K562 (cell line): ENCODE measurements at regions not wholly inside any gene's neighbourhood (a gene's known extent, or its start where the extent isn't known, plus 50 kb on each side); places are given as distances from the start of the nearest gene placed in this dataset.

Experiments
- C11orf30 ChIP-seq: fragments of 450-650 bp; IDR thresholded peaks from 2 replicates; pipeline ENCODE4 v1.6.1; 2016; ENCODE audit warnings: low read depth, mild to moderate bottlenecking
- FOXK2 ChIP-seq, 2 experiments: fragments of 450-650 bp; IDR thresholded peaks in 1 of 2; conservative IDR thresholded peaks in 1 of 2; 2 replicates each; pipeline ENCODE4 v1.6.1; 2016; ENCODE audit warnings: low read depth in 2 of 2, mild to moderate bottlenecking in 1 of 2
- HNRNPUL1 ChIP-seq: fragments of 200-400 bp; formaldehyde crosslinking; IDR thresholded peaks from 2 replicates; pipeline ENCODE4 v1.6.1; 2017; ENCODE audit warnings: low read length
- KDM5B ChIP-seq: fragments of 200-600 bp; sonication (generic); IDR thresholded peaks from 2 replicates; pipeline ENCODE4 v1.6.1; 2012; ENCODE audit warnings: low read depth, mild to moderate bottlenecking, moderate library complexity, low read length, control low read depth, inconsistent platforms; ENCODE audit not compliant: insufficient replicate concordance
- NFIC ChIP-seq: fragments of 450-650 bp; IDR thresholded peaks from 2 replicates; pipeline ENCODE4 v1.6.1; 2017; ENCODE audit warnings: mild to moderate bottlenecking, inconsistent platforms
- NR2C2 ChIP-seq, 2 experiments: fragments of 200-800 bp in 1 of 2; sonication (Bioruptor generic) in 1 of 2; sonication (generic) in 1 of 2; formaldehyde crosslinking in 1 of 2; IDR thresholded peaks; 2 replicates each; pipeline versions ENCODE4 v1.6.1 to v1.8.0; 2016 to 2022; ENCODE audit warnings: mild to moderate bottlenecking in 1 of 2, missing compliant biosample characterization in 1 of 2, missing genetic modification characterization in 1 of 2, missing genetic modification reagents in 1 of 2
- NUFIP1 ChIP-seq: fragments of 450-650 bp; IDR thresholded peaks from 2 replicates; pipeline ENCODE4 v1.6.1; 2018; ENCODE audit not compliant: partially characterized antibody
- PCBP2 ChIP-seq: fragments of 200-400 bp; formaldehyde crosslinking; IDR thresholded peaks from 2 replicates; pipeline ENCODE4 v1.6.1; 2018; ENCODE audit warnings: low read length, low read depth, mild to moderate bottlenecking, moderate library complexity; ENCODE audit not compliant: poor library complexity, severe bottlenecking
- RAD51 ChIP-seq: fragments of 450-650 bp; IDR thresholded peaks from 2 replicates; pipeline ENCODE4 v1.7.1; 2016; ENCODE audit warnings: low read depth, mild to moderate bottlenecking, borderline replicate concordance
- RBBP5 ChIP-seq: fragments of 200-600 bp; sonication (generic); IDR thresholded peaks from 2 replicates; pipeline ENCODE4 v1.6.1; 2012; ENCODE audit warnings: borderline replicate concordance, mild to moderate bottlenecking, low read length, control low read depth, inconsistent platforms; ENCODE audit not compliant: insufficient read depth, poor library complexity, severe bottlenecking
- RBFOX2 ChIP-seq: fragments of 200-400 bp; formaldehyde crosslinking; IDR thresholded peaks from 2 replicates; pipeline ENCODE4 v1.6.1; 2017; ENCODE audit warnings: low read depth, mild to moderate bottlenecking, low read length, moderate library complexity
- SMAD2 ChIP-seq: fragments of 150-350 bp; IDR thresholded peaks from 2 replicates; pipeline ENCODE4 v1.6.1; 2014; ENCODE audit warnings: low read depth, mild to moderate bottlenecking, low read length
- ZBED1 ChIP-seq: IDR thresholded peaks from 2 replicates; pipeline ENCODE4 v1.6.1; 2014
- ZNF551 ChIP-seq: fragments of 250-450 bp; sonication (Bioruptor Pico); IDR thresholded peaks from 2 replicates; pipeline ENCODE4 v1.5.0; 2021; ENCODE audit warnings: mild to moderate bottlenecking, moderate library complexity
- ZNF696 ChIP-seq: fragments of 250-450 bp; sonication (Bioruptor Pico); conservative IDR thresholded peaks from 2 replicates; pipeline ENCODE4 v1.4.0; 2020; ENCODE audit warnings: mild to moderate bottlenecking, moderate library complexity
- ZNF79 ChIP-seq: fragments of 250-450 bp; sonication (Bioruptor Pico); IDR thresholded peaks from 2 replicates; pipeline ENCODE4 v1.4.0; 2020; ENCODE audit warnings: low read depth, mild to moderate bottlenecking, moderate library complexity
- TF ChIP-seq, protein P1 (sequence below): fragments of 250-450 bp; sonication (Bioruptor Pico); IDR thresholded peaks from 2 replicates; pipeline ENCODE4 v1.5.0; 2021
- TF ChIP-seq, protein P2 (sequence below): fragments of 250-450 bp; sonication (Bioruptor Pico); IDR thresholded peaks from 2 replicates; pipeline ENCODE4 v1.4.0; 2020; ENCODE audit warnings: mild to moderate bottlenecking, moderate library complexity
- TF ChIP-seq, protein P3 (sequence below): fragments of 450-650 bp; IDR thresholded peaks from 2 replicates; pipeline ENCODE4 v1.6.1; 2016; ENCODE audit warnings: missing biosample characterization, missing genetic modification characterization
- TF ChIP-seq, protein P4 (sequence below): sonication (generic); formaldehyde crosslinking; IDR thresholded peaks from 2 replicates; pipeline ENCODE4 v1.8.0; 2022; ENCODE audit warnings: missing genetic modification reagents, mild to moderate bottlenecking, borderline replicate concordance

DNA sequence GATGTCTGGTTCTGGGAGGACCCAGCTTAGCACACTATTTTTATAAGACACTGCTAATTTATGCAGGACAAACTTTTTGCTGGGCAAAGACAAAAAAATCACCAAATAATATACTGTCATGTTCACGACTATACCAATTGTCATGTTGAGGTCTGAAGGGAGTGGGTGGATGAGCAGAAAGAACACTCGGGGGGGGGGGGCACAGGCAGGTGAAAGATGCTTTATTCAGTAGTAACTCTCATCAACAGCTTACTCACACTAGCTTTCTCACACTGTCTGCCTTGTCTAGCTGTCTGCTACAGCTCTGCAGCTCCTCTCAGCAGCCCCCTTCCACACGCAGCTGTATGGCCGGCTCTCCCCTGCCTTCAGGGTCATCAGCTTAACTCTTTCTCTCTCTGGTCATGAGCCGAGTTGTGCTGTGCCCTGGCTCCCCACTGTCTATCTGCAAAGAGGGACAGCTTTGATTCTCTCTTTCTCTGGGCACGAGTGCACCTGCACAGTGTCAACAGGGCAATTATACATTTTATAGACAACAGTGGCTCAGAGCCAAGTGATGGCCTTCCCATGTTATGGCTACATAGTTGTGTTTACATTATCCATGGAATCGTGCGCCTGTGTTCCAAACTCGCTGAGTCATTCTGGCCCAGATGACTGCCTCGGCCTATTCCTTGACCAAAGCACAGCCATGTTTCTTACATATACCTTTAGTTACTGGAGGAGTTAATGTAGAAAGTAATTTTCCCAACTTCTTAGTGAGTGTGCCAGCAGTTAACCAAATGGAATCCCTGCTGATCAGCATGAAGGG is 187.7 kb upstream of the PRSS16 start (continued):
- TF ChIP-seq, protein P1, sequence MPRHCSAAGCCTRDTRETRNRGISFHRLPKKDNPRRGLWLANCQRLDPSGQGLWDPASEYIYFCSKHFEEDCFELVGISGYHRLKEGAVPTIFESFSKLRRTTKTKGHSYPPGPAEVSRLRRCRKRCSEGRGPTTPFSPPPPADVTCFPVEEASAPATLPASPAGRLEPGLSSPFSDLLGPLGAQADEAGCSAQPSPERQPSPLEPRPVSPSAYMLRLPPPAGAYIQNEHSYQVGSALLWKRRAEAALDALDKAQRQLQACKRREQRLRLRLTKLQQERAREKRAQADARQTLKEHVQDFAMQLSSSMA (CRISPR knock-in tag) = no peak
- TF ChIP-seq ZBED1 (no peak), SMAD2 (no peak), KDM5B (no peak), NUFIP1 (no peak), ZNF79 (CRISPR knock-in tag) (0 out of 2 replicates have a peak, but pooled peaks have one; percentile 51), ZNF696 (CRISPR knock-in tag) (no peak), NR2C2 (CRISPR knock-in tag; IDR thresholded peaks at IDR 0.05) (no peak), NR2C2 (tag; IDR thresholded peaks at IDR 0.05) (peak; percentile 29; the same call in 1 of the 2 replicates), PCBP2 (no peak), RBBP5 (no peak), C11orf30 (peak; percentile 55), ZNF551 (CRISPR knock-in tag) (no peak), HNRNPUL1 (no peak), RBFOX2 (no peak), RAD51 (no peak), FOXK2 (conservative IDR thresholded peaks at IDR 0.05 in 1 of 2, IDR thresholded peaks at IDR 0.05 in 1 of 2; ENCODE audit: low read depth in 2 of 2) (no peak), NFIC (peak; percentile 33; the same call in 1 of the 2 replicates)
- TF ChIP-seq, protein P2, sequence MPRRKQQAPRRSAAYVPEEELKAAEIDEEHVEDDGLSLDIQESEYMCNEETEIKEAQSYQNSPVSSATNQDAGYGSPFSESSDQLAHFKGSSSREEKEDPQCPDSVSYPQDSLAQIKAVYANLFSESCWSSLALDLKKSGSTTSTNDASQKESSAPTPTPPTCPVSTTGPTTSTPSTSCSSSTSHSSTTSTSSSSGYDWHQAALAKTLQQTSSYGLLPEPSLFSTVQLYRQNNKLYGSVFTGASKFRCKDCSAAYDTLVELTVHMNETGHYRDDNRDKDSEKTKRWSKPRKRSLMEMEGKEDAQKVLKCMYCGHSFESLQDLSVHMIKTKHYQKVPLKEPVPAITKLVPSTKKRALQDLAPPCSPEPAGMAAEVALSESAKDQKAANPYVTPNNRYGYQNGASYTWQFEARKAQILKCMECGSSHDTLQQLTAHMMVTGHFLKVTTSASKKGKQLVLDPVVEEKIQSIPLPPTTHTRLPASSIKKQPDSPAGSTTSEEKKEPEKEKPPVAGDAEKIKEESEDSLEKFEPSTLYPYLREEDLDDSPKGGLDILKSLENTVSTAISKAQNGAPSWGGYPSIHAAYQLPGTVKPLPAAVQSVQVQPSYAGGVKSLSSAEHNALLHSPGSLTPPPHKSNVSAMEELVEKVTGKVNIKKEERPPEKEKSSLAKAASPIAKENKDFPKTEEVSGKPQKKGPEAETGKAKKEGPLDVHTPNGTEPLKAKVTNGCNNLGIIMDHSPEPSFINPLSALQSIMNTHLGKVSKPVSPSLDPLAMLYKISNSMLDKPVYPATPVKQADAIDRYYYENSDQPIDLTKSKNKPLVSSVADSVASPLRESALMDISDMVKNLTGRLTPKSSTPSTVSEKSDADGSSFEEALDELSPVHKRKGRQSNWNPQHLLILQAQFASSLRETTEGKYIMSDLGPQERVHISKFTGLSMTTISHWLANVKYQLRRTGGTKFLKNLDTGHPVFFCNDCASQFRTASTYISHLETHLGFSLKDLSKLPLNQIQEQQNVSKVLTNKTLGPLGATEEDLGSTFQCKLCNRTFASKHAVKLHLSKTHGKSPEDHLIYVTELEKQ (CRISPR knock-in tag) = peak; percentile 78; the same call in 1 of the 2 replicates
- TF ChIP-seq, protein P3, sequence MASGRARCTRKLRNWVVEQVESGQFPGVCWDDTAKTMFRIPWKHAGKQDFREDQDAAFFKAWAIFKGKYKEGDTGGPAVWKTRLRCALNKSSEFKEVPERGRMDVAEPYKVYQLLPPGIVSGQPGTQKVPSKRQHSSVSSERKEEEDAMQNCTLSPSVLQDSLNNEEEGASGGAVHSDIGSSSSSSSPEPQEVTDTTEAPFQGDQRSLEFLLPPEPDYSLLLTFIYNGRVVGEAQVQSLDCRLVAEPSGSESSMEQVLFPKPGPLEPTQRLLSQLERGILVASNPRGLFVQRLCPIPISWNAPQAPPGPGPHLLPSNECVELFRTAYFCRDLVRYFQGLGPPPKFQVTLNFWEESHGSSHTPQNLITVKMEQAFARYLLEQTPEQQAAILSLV = peak; percentile 81
- TF ChIP-seq, protein P4, sequence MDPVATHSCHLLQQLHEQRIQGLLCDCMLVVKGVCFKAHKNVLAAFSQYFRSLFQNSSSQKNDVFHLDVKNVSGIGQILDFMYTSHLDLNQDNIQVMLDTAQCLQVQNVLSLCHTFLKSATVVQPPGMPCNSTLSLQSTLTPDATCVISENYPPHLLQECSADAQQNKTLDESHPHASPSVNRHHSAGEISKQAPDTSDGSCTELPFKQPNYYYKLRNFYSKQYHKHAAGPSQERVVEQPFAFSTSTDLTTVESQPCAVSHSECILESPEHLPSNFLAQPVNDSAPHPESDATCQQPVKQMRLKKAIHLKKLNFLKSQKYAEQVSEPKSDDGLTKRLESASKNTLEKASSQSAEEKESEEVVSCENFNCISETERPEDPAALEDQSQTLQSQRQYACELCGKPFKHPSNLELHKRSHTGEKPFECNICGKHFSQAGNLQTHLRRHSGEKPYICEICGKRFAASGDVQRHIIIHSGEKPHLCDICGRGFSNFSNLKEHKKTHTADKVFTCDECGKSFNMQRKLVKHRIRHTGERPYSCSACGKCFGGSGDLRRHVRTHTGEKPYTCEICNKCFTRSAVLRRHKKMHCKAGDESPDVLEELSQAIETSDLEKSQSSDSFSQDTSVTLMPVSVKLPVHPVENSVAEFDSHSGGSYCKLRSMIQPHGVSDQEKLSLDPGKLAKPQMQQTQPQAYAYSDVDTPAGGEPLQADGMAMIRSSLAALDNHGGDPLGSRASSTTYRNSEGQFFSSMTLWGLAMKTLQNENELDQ (CRISPR knock-in tag) = no peak
